Dedifferentiated amniotic fluid mesenchymal stem cell (primary cell): ENCODE measurements at regions not wholly inside any gene's neighbourhood (a gene's known extent, or its start where the extent isn't known, plus 50 kb on each side); places are given as distances from the start of the nearest gene placed in this dataset.

Experiments used
- DNase-seq: peaks from one replicate; pipeline ENCODE4 v3.0.0-alpha.2; 2016; ENCODE audit errors: extremely low spot score

DNA sequence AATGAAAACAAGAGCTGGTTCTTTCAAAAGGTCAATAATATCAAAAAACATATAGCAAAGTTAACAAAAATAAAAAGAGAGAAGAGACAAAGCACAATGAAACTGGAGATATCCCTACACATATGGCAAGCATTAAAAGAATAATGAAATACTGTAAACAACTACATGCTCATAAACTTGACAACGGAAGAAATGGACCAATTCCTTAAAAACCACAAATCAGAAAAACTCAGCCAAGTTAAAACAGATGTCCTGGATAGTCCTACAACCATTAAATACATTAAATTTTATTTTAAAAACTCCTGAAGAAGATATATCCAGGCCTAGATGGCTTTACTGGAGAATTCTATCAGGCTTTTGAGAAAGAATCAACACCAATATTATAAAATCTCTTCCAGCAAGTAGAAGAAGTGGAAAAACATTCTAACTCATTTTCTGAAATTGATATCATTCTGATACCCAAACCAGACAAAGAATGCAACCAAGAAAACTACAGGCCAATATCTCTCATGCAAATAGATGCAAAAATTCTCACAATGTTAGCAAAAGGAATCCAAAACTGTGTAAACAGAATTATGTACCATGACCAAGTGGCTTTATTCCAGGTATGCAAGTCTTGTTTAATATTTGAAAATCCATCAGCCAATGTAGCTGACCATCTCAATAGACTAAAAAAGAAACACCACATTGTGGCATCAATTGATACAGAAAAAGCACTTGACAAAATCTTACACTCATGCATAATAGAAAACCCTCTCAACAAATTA is 56.1 kb upstream of the LRRC7 start:
- DNase-seq, result peak; percentile 27

DNA sequence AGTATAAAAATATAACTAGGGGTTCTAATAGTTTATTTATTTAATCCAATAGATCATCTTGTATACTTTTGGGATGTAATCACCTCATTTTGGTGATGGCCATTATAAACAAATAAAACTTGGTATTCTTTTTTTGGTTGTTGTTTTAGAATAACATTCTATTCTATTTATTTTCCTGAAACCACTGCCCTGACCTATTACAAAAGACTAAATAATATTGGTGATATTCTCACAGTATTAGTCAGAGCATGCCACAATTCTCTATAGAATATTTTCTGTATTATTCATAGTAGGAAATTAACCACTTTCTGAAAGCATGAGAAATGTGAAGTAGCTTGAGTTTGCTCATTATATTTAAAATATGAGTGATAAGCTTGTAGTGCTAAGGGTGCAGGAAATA is 54.1 kb upstream of the LRRC7 start:
- no peak for DNase-seq
